NOMO-1 treated with DMSO at 0.1 percent for 48 hours (cell line): ENCODE measurements at regions not wholly inside any gene's neighbourhood (a gene's known extent, or its start where the extent isn't known, plus 50 kb on each side); places are given as distances from the start of the nearest gene placed in this dataset.
"Not testable (repeated sequence)": the region's sequence is repeated elsewhere in the genome, so short reads cannot be mapped to it uniquely, and the experiment has no call there.

ENCODE experiments used
- DNase-seq: peaks from one replicate; lab custom pipeline; 2025; ENCODE audit not compliant: unreplicated experiment; lab: John Stamatoyannopoulos, UW

DNA sequence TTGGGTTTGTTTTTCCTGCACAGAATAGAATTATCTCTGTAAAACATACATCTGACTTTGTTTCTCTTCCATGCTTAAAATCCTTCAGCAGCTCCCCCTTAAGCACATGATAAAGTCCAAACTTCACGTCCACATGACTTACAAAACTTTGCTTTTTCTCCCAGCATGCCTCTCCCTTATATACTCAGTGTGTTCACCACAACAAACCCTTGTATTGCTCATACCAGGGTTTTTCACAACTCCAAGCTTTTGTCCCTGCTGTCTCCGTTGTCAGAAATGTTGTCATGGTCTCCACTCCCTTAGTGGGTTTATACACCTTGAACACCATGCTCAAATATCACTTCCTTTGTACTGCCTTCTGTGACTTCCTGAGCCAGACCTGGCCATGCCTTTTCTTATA is 91.1 kb upstream of the MITF start:
- no peak for DNase-seq

DNA sequence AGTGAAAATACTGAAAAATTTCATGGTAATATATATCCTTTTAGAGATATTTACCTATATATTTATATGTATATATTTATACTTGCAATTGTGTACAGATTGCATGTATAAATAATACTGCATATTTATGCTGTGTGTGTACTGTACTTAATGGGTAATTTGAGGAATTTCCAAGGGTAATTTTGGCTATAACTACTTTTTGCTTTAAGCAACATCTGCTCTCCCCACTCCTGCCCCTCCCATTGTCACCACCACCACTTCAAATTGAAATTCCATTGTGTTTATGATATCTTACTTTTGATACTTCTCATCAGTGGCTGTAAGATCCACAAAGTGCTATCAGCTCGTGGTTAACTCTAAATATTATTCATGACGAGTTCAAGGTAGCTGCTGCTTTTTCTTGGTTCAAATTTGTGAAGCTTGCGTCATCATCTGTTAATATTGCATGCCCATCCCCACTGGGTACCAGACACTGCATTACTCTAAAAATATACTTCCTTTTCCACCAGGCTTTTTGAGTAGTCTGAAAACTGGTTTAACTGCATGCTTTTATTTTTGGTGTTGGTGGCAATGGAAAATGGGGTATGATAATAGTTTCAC is 91.7 kb upstream of the MITF start:
- peak; percentile 59 for DNase-seq

GRCh38 chr3:69647081-69647480 is 92.2 kb upstream of the MITF start:
- DNase-seq = no peak

DNA sequence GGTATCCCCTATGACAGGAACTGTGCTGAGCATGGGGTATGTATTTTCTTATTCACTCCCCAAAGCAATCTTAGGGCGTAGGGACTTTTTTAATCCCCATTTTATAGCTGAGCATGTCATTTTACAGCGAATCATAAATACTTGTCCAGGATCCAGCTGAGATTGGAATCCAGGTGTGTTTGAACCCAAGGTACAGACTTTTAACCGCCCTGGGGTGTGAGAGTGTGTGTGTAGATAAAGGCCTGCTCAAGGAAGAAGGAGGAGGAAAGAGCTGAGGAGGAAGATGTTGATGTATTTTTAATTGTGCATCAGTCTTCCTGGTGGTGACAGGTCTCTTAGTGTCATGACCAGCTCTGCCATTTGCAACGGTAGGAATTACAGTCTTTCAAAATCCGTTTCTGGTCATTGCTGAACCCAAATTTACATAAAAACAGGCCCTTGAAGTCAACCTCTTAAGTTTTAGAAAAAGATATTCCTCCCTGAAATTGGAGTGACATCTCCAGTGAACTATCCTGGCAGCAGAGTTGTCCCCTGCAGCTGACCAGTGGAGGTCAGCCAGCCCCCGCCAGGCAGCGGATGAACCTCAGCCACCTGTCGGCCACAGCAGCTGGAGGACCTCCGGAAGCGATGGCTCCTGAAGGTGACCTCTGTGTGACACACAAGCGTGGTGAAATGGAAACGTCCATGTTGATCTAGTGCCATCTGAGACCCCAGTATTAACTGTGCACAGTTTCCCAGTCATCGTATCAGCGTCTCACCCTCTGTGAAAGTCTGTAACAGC is 92.8 kb upstream of the MITF start:
- DNase-seq = no peak

DNA sequence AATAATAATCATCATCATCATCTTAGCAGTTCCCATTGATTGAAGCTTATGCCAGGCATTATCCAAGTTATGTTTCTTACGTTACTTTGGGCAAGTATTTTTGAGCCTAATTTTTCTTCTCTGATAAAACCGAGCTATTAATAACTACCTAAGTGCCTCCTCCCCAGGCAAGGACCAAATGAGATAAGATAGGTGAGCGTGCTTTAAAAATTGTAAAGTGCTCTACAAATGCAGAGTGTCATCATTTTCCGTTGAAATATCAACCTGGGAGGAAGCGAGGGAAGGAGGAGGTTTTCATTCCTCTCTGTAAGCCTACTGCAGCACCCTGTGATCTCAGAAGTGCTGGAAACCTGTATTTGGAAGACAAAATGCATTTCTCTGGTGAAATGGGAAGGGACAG is 96.7 kb upstream of the MITF start:
- DNase-seq = no peak

GRCh38 chr3:69639851-69640250 is 99.4 kb upstream of the MITF start:
- no peak for DNase-seq

DNA sequence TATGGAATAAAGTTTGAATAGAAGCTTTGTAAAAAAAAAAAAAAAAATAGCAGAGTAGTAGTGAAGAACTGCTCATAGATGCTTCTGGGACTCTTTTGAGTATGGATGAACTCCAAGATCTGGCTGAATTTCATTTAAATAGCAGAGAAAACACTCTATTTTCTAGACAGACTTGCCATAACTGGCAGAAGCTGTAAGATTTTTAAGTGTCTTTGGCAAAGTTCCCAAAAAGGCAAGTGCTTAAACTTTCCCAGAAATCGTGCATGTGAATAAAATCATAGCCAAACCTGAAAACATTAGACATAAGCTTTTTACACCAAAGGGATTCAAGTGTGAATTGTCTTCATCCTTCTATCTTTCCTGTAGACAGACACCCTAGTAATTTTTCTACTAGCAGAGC is 110.3 kb upstream of the MITF start:
- no peak for DNase-seq

DNA sequence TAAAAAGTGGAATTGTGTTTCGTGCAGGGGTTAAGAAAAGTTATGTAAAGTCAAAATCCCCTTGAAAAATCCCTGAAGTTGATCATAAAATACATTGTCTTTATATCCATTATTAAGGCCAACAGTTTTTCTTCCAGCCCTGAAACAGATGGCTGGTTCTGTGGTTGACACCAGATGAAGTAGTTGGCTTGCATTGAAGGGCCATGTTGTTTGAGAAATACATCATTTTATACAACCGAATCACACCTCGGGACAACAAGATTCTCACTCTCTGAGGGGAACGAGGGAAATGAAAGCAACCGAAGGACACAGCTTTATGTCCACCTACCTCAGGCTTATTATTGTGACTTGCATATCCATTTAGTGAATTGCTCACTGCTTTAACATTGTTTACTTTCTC is 126.0 kb upstream of the MITF start:
- DNase-seq = no peak

GRCh38 chr3:69612791-69613190 is 126.5 kb upstream of the MITF start:
- no peak for DNase-seq

DNA sequence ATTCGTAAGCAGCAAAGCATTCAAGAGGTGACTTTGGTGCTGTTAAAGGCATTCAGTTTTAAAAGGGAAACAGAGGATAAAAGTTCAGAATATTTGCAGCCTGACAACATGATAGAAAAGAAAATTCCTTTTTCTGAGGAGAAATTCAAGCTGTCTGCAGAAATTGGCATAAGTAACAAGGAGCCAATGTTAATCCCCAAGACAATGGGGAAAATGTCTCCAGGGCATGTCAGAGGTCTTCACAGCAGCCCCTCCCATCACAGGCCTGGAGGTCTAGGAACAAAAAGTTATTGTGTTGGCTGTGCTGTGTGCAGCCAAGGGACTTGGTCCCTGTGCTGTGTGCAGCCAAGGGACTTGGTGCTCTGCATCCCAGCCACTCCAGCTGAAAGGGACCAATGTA is 129.7 kb upstream of the MITF start:
- not testable (repeated sequence) for DNase-seq

DNA sequence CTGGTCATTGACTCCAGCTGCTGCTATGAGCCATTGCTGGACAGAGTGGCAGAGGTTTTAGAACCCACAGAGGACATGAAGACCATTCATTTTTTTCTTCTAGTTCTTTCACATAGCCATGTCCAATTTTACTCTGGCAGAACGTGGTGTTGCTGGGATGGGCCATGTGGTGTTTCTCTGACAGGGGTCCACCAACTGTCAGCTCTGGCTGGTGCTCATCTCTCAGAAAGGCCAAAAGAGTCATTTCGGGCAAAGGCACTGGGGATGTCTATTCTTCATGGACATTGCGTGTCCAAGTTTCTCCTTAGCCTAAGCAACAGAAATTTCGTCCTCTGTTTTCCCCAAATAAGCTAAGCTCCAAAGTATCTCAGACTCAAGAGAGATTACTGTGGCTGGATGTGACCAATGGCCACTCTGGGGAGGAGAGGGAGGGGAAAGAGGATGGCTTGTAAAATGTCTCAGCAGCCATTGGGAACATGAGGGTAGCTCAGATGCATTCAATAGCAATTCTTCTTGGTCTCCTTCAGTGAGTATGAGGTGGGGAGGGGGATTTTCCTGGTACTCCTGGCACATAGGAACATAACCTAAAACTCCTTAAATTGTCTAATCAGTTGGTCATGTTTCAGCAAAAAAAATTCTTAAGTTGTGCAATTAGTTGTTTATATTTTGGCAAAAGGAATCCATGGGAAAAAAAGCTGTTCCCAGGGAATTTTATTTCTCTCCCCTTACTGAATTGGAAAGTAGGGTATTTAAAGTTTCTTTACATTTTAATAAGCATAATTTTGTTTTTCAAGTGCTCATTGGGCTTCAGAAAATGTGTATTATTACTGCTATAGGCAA is 131.6 kb upstream of the MITF start:
- no peak for DNase-seq

- DNase-seq = no peak
These were observed 133.4 kb upstream of the MITF start for GRCh38 chr3:69605867-69606266.

GRCh38 chr3:69604735-69605450 is 134.4 kb upstream of the MITF start:
- DNase-seq = no peak

- DNase-seq = no peak
These were observed 137.2 kb upstream of the MITF start for GRCh38 chr3:69602112-69602511.

DNA sequence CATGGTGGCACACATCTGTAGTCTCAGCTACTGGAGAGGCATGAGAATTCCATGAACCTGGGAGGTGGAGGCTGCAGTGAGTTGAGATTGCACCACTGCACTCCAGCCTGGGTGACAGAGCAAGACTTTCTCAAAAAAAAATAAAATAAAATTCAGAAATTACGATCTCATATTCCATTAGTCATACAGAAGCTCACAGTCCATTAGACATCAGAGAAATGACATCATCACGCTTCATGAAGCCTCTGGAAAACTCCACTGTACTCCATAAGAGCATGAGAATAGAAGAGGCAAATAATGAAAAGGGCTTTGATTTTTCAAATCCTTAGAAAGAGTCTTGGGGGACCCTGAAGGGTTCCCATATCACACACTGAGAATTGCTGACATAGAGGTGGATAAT is 145.0 kb upstream of the MITF start:
- no peak for DNase-seq

- no peak for DNase-seq
These were observed 148.0 kb upstream of the MITF start for GRCh38 chr3:69591164-69591736.

GRCh38 chr3:69590111-69590510 is 149.2 kb upstream of the MITF start:
- DNase-seq = no peak

DNA sequence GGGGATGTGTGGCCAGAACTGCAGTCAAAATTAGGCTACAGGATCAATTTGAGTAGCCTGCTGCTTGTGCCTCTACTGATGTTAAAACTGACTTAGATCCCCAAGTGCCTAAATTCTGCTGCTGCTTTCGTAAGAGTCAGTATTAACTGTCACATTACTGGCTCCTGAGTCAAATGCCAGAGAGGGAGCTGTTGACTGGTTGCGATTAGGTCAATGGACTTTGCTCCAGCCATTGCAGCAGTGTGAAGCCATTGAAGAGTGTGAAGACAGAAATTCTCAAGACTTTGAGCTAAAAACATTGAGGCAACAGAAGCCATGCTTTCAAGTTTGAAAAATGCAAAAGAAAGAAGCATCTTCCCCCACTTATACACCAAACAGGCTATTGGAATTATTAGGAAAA is 151.1 kb upstream of the MITF start:
- no peak for DNase-seq

GRCh38 chr3:69585472-69585871 is 153.8 kb upstream of the MITF start:
- DNase-seq = no peak

DNA sequence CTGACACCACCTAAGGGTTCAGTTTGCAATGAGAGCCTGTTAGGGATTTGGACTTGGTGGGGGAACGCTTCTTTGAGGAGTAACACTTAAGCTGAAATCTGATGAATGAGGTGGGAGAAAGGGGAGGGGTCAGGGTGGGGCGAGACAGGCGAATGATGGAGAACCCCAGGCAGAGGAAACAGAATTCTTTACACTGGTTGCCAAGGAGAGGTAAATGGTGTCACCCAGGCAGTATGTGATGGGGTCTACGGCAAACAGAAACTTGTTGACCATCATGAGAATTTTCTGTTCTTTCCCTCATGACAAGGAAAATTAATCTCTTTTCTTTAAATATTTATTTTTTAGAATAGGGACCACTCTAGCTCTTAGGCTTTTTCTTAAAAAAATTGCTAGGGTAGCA is 157.2 kb upstream of the MITF start:
- DNase-seq = no peak
